Natural killer cell (primary cell): ENCODE measurements at regions not wholly inside any gene's neighbourhood (a gene's known extent, or its start where the extent isn't known, plus 50 kb on each side); places are given as distances from the start of the nearest gene placed in this dataset.

ENCODE experiments used
- ATAC-seq, 3 donors: fragments of 150-1000 bp in 2 of 3; fragments of 200-7000 bp in 1 of 3; cut with Tn5 transposase; 1 replicate in 1 of 3; 2 replicates in 2 of 3; pipeline ENCODE4 v1.10.0; 2021; ENCODE audit warnings: mild to moderate bottlenecking in 2 of 3, moderate library complexity in 2 of 3
- DNase-seq, 2 donors: peaks; one replicate each; pipeline versions ENCODE4 v3.0.0 to v3.0.0-alpha.2; 2013 to 2021; ENCODE audit warnings: mixed read lengths in 1 of 2
- H3K27ac ChIP-seq: one replicate; pipeline ENCODE4 v1.5.1; 2013; ENCODE audit warnings: mild to moderate bottlenecking, low read length
- H3K27me3 ChIP-seq: one replicate; pipeline ENCODE4 v1.6.1; 2013; ENCODE audit warnings: low read length; ENCODE audit not compliant: control insufficient read depth, insufficient read depth
- H3K36me3 ChIP-seq: one replicate; pipeline ENCODE4 v1.6.1; 2013; ENCODE audit warnings: low read length; ENCODE audit not compliant: control insufficient read depth, insufficient read depth
- H3K4me1 ChIP-seq: one replicate; pipeline ENCODE4 v1.6.1; 2013; ENCODE audit warnings: low read length; ENCODE audit not compliant: control insufficient read depth, insufficient read depth
- H3K4me3 ChIP-seq: one replicate; pipeline ENCODE4 v1.5.1; 2013; ENCODE audit warnings: low read length
- H3K9me3 ChIP-seq: one replicate; pipeline ENCODE4 v1.6.1; 2013; ENCODE audit warnings: low read length; ENCODE audit not compliant: control insufficient read depth, insufficient read depth
- H3K27ac Mint-ChIP-seq, 2 donors: one replicate each; pipeline ENCODE4 v1.8.0; 2022; ENCODE audit warnings: mild to moderate bottlenecking in 2 of 2, mixed read lengths in 2 of 2, moderate library complexity in 1 of 2
- H3K27me3 Mint-ChIP-seq, 2 donors: one replicate each; pipeline ENCODE4 v1.8.0; 2022; ENCODE audit warnings: low read depth in 2 of 2, mixed read lengths in 2 of 2
- H3K36me3 Mint-ChIP-seq: one replicate; pipeline ENCODE4 v1.8.0; 2022; ENCODE audit warnings: mixed read lengths
- H3K4me1 Mint-ChIP-seq, 2 donors: one replicate each; pipeline ENCODE4 v1.8.0; 2022; ENCODE audit warnings: mixed read lengths in 2 of 2
- H3K4me3 Mint-ChIP-seq: one replicate; pipeline ENCODE4 v1.8.0; 2022; ENCODE audit warnings: mild to moderate bottlenecking, moderate library complexity, mixed read lengths
- H3K9me3 Mint-ChIP-seq, 2 donors: one replicate each; pipeline ENCODE4 v1.8.0; 2022; ENCODE audit warnings: mixed read lengths in 2 of 2
- WGBS: methylation state at CpG from one replicate; pipeline ENCODE4 v1.1.7; 2013; ENCODE audit warnings: missing lambda C conversion rate; ENCODE audit not compliant: insufficient coverage; 5-methylcytosine and 5-hydroxymethylcytosine counted together
- intact Hi-C: fragments of 100-400 bp; cut with micrococcal nuclease; formaldehyde crosslinking; loops from one replicate; pipeline ENCODE4 v1.14.2; 2022
- TF ChIP-seq, protein P1 (sequence below): fragments of 200-600 bp; IDR thresholded peaks from one replicate; pipeline ENCODE4 v1.8.0; 2022; ENCODE audit warnings: antibody characterized with exemption

DNA sequence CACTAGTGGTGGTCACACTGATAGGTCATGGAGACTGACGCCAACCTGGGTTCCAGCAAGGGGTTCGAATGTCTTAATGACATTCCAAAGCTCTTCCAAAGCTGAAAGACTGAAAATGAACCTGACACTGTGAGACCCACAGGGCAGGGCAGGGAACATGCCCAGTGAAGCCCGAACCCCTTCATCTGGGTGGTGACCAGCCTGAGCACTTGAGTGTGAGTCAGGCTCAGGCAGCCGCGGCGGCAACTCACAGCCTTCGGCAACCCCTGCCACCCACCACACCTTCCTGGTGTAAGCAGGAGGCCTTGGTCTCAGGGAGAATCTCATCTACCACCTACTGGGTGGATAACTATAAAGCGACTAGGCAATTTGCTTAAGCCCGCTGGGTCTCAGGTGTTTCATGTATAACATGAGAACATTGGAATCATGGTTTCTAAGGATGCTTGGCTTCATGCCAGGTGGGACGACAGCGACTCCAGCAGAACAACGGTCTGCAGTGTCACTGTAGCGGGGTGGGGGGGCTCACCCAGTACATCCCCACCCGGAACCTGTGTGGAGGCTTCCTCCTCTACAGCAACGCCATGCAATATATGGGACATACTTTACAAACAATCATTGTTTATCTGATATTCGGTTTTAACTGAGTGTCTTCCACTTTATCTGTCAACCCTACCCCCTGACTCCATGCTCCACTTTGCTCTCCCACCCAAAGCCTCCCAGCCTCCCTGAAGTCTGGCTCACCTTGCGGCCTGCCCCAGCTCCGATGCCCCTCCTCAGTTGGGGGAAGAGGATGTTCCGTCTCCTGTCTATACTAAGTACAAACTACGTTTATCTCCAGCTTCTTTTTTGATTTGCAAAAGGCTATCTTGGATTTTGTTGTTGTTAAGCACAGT, 125.0 kb upstream of the MEF2A start:
- H3K9me3 Mint-ChIP-seq = no peaks in the 10 kb centered on the region
- TF ChIP-seq, protein P1, sequence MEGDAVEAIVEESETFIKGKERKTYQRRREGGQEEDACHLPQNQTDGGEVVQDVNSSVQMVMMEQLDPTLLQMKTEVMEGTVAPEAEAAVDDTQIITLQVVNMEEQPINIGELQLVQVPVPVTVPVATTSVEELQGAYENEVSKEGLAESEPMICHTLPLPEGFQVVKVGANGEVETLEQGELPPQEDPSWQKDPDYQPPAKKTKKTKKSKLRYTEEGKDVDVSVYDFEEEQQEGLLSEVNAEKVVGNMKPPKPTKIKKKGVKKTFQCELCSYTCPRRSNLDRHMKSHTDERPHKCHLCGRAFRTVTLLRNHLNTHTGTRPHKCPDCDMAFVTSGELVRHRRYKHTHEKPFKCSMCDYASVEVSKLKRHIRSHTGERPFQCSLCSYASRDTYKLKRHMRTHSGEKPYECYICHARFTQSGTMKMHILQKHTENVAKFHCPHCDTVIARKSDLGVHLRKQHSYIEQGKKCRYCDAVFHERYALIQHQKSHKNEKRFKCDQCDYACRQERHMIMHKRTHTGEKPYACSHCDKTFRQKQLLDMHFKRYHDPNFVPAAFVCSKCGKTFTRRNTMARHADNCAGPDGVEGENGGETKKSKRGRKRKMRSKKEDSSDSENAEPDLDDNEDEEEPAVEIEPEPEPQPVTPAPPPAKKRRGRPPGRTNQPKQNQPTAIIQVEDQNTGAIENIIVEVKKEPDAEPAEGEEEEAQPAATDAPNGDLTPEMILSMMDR = no peak
- Histone ChIP-seq H3K27me3 (no peaks in the 10 kb centered on the region), H3K9me3 (no peaks in the 10 kb centered on the region), H3K36me3 (no peaks in the 10 kb centered on the region), H3K27ac (no peak overlapping the region), H3K4me1 (peaks cover 8% of the 10 kb centered on the region), H3K4me3 (no peak overlapping the region)
- H3K27me3 Mint-ChIP-seq = peaks cover 0 to 9% of the 10 kb centered on the region in 2 donors
- WGBS = 89% methylated on average over 19 of the region's 20 CpGs
- peaks cover 0 to 6% of the 10 kb centered on the region in 2 donors for H3K4me1 Mint-ChIP-seq
- intact Hi-C loops = no loop called here
- peak in 1 of 2 donors; percentile 4 for DNase-seq
- no peaks in the 10 kb centered on the region for H3K36me3 Mint-ChIP-seq
- H3K4me3 Mint-ChIP-seq = no peak overlapping the region
- no peak for ATAC-seq
- H3K27ac Mint-ChIP-seq = no peak overlapping the region

DNA sequence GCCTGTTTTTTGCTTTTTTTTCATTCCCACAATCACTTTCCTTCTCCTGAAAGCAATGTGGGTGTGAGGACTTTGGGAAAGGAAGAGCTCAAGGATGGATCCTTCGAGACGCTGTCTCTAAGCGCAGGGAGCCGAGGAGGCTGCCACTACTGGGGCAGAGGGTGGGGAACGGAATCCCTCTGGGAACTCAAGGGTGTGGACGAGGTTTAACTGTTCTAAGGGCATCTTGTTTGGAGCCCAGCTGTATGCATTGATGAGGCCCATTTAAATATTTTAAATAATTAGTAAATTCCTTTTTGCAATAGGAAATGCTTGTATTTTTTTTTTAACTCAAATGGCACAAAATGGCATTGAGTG, 124.4 kb upstream of the MEF2A start:
- Histone ChIP-seq H3K4me1 (peaks cover 8% of the 10 kb centered on the region), H3K36me3 (no peaks in the 10 kb centered on the region), H3K27ac (no peak overlapping the region), H3K27me3 (no peaks in the 10 kb centered on the region), H3K9me3 (no peaks in the 10 kb centered on the region), H3K4me3 (no peak overlapping the region)
- ATAC-seq (no peak), DNase-seq (no peak)
- 87% methylated on average over 6 of the region's 6 CpGs for WGBS
- H3K27ac Mint-ChIP-seq = no peak overlapping the region
- H3K9me3 Mint-ChIP-seq = no peaks in the 10 kb centered on the region
- H3K4me3 Mint-ChIP-seq = no peak overlapping the region
- peaks cover 0 to 6% of the 10 kb centered on the region in 2 donors for H3K4me1 Mint-ChIP-seq
- no peaks in the 10 kb centered on the region for H3K36me3 Mint-ChIP-seq
- TF ChIP-seq, protein P1 = no peak
- H3K27me3 Mint-ChIP-seq = peaks cover 0 to 9% of the 10 kb centered on the region in 2 donors
- intact Hi-C loops = no loop called here

- Histone ChIP-seq H3K36me3 (no peaks in the 10 kb centered on the region), H3K4me3 (no peak overlapping the region), H3K4me1 (peaks cover 8% of the 10 kb centered on the region), H3K27ac (no peak overlapping the region), H3K27me3 (no peaks in the 10 kb centered on the region), H3K9me3 (no peaks in the 10 kb centered on the region)
- no peak for DNase-seq
- 88% methylated on average over 3 of the region's 3 CpGs for WGBS
- peaks cover 0 to 9% of the 10 kb centered on the region in 2 donors for H3K27me3 Mint-ChIP-seq
- intact Hi-C loops = no loop called here
- H3K36me3 Mint-ChIP-seq = no peaks in the 10 kb centered on the region
- TF ChIP-seq, protein P1 = no peak
- no peak overlapping the region for H3K4me3 Mint-ChIP-seq
- H3K27ac Mint-ChIP-seq = no peak overlapping the region
- no peak for ATAC-seq
- no peaks in the 10 kb centered on the region for H3K9me3 Mint-ChIP-seq
- peaks cover 0 to 6% of the 10 kb centered on the region in 2 donors for H3K4me1 Mint-ChIP-seq
Observed at GRCh38 chr15:99441871-99442251, 123.9 kb upstream of the MEF2A start.
